IMR-90 (cell line): ENCODE measurements at regions not wholly inside any gene's neighbourhood (a gene's known extent, or its start where the extent isn't known, plus 50 kb on each side); places are given as distances from the start of the nearest gene placed in this dataset.

Experiments used
- ATAC-seq: fragments of 200-7000 bp; cut with Tn5 transposase; 2 replicates; pipeline ENCODE4 v1.9.1; 2020; ENCODE audit warnings: low read depth, mild to moderate bottlenecking, moderate library complexity
- BruUV-seq: library from RNA; stranded (reverse); fragments of 400-500 nt; replicated peaks from 2 replicates; lab custom pipeline; 2021; lab: Mats Ljungman, UMichigan
- CTCF ChIA-PET: fragments of 300-600 bp; formaldehyde crosslinking; extraction: SDS; loops from one replicate; lab custom pipeline; 2021; ENCODE audit warnings: antibody characterized with exemption; lab: Yijun Ruan, JAX
- POLR2A ChIA-PET: fragments of 300-600 bp; sonication (Branson Sonifier 250); formaldehyde crosslinking; loops from one replicate; lab custom pipeline; 2022; ENCODE audit warnings: antibody characterized with exemption; ENCODE audit not compliant: unreplicated experiment; lab: Charles Lee
- DNase-seq: peaks from one replicate; pipeline ENCODE4 v3.0.0; 2013
- H2AFZ ChIP-seq: replicated peaks from 2 replicates; pipeline ENCODE3; 2013; ENCODE audit warnings: low read length, mild to moderate bottlenecking; ENCODE audit not compliant: poor library complexity
- H2AK5ac ChIP-seq: 2 replicates; pipeline ENCODE4 v1.6.1; 2013; ENCODE audit warnings: low read depth, low read length, inconsistent platforms
- H2AK9ac ChIP-seq: replicated peaks from 2 replicates; pipeline ENCODE3; 2013; ENCODE audit warnings: mild to moderate bottlenecking, low read depth, low read length, moderate library complexity; ENCODE audit not compliant: poor library complexity
- H2BK120ac ChIP-seq: 2 replicates; pipeline ENCODE4 v1.6.1; 2013; ENCODE audit warnings: low read depth, low read length, inconsistent platforms
- H2BK15ac ChIP-seq: 3 replicates; pipeline ENCODE4 v1.6.1; 2013; ENCODE audit warnings: low read depth, low read length, inconsistent platforms
- H2BK20ac ChIP-seq: 2 replicates; pipeline ENCODE4 v1.6.1; 2013; ENCODE audit warnings: low read depth, mild to moderate bottlenecking, inconsistent platforms, low read length, moderate library complexity
- H2BK5ac ChIP-seq: 2 replicates; pipeline ENCODE4 v1.6.1; 2013; ENCODE audit warnings: mild to moderate bottlenecking, low read depth, low read length, inconsistent platforms; ENCODE audit not compliant: poor library complexity, severe bottlenecking
- H3K14ac ChIP-seq: replicated peaks from 2 replicates; pipeline ENCODE4 v1.6.1; 2013; ENCODE audit warnings: low read depth, low read length, inconsistent platforms
- H3K18ac ChIP-seq: 2 replicates; pipeline ENCODE4 v1.6.1; 2013; ENCODE audit warnings: low read depth, low read length, control low read depth
- H3K23ac ChIP-seq: 2 replicates; pipeline ENCODE4 v1.6.1; 2013; ENCODE audit warnings: low read depth, low read length, inconsistent platforms
- H3K27ac ChIP-seq: 2 replicates; pipeline ENCODE4 v1.5.1; 2013; ENCODE audit warnings: mild to moderate bottlenecking, control low read depth, low read length; ENCODE audit not compliant: insufficient read depth
- H3K27me3 ChIP-seq: 2 replicates; pipeline ENCODE4 v1.6.1; 2013; ENCODE audit warnings: low read length; ENCODE audit not compliant: control insufficient read depth, insufficient read depth
- H3K36me3 ChIP-seq: 2 replicates; pipeline ENCODE4 v1.6.1; 2013; ENCODE audit warnings: low read length, mixed read lengths; ENCODE audit not compliant: control insufficient read depth, insufficient read depth
- H3K4ac ChIP-seq: 2 replicates; pipeline ENCODE4 v1.6.1; 2013; ENCODE audit warnings: low read depth, low read length, inconsistent platforms
- H3K4me1 ChIP-seq: 2 replicates; pipeline ENCODE4 v1.6.1; 2013; ENCODE audit warnings: low read length, mixed read lengths; ENCODE audit not compliant: control insufficient read depth, insufficient read depth
- H3K4me2 ChIP-seq: 2 replicates; pipeline ENCODE4 v1.6.1; 2013; ENCODE audit warnings: low read depth, mild to moderate bottlenecking, control low read depth, low read length, moderate library complexity
- H3K4me3 ChIP-seq: 2 replicates; pipeline ENCODE4 v1.5.1; 2013; ENCODE audit warnings: low read depth, mild to moderate bottlenecking, control low read depth, low read length, moderate library complexity; ENCODE audit not compliant: insufficient read depth
- H3K56ac ChIP-seq: 2 replicates; pipeline ENCODE4 v1.6.1; 2013; ENCODE audit warnings: low read length, inconsistent platforms; ENCODE audit not compliant: insufficient read depth; ENCODE audit errors: extremely low read depth
- H3K79me1 ChIP-seq, 2 experiments: 2 replicates each; pipeline ENCODE4 v1.6.1; 2013; ENCODE audit warnings: low read length in 2 of 2, inconsistent platforms in 1 of 2, low read depth in 1 of 2
- H3K9ac ChIP-seq: 2 replicates; pipeline ENCODE4 v1.6.1; 2013; ENCODE audit warnings: low read depth, low read length, control low read depth
- H3K9me1 ChIP-seq: 2 replicates; pipeline ENCODE4 v1.6.1; 2013; ENCODE audit warnings: low read length, inconsistent platforms; ENCODE audit not compliant: insufficient read depth
- H3K9me3 ChIP-seq: 2 replicates; pipeline ENCODE4 v1.6.1; 2013; ENCODE audit warnings: low read length; ENCODE audit not compliant: control insufficient read depth, insufficient read depth
- H4K20me1 ChIP-seq: 2 replicates; pipeline ENCODE4 v1.6.1; 2013; ENCODE audit warnings: low read length, inconsistent platforms; ENCODE audit not compliant: insufficient read depth
- H4K5ac ChIP-seq: 2 replicates; pipeline ENCODE4 v1.6.1; 2013; ENCODE audit warnings: mild to moderate bottlenecking, low read depth, low read length, control low read depth
- H4K8ac ChIP-seq, 2 experiments: 2 replicates each; pipeline ENCODE4 v1.6.1; 2013; ENCODE audit warnings: low read depth in 2 of 2, low read length in 2 of 2, control low read depth in 1 of 2, inconsistent platforms in 1 of 2
- H4K91ac ChIP-seq: 2 replicates; pipeline ENCODE4 v1.6.1; 2013; ENCODE audit warnings: low read depth, low read length, inconsistent platforms; ENCODE audit not compliant: insufficient read depth
- USF2 ChIP-seq: fragments of 150-350 bp; IDR thresholded peaks from 2 replicates; pipeline ENCODE4 v1.6.1; 2017; ENCODE audit warnings: mild to moderate bottlenecking, antibody characterized with exemption, low read length, low read depth
- WGBS, 2 experiments: methylation state at CpG; one replicate each; pipeline versions ENCODE4 v1.1.5 to v1.1.7; 2013; ENCODE audit warnings: missing lambda C conversion rate in 2 of 2; ENCODE audit not compliant: insufficient read length in 1 of 2; ENCODE audit errors: extremely low coverage in 2 of 2; 5-methylcytosine and 5-hydroxymethylcytosine counted together
- dilution Hi-C: fragments of 300-500 bp; cut with HindIII; formaldehyde crosslinking; loops from one replicate; pipeline ENCODE4 v1.14.3; 2018; ENCODE audit warnings: low sequenced_read_pairs; ENCODE audit not compliant: unreplicated experiment
- in situ Hi-C: fragments of 300-500 bp; cut with MboI; formaldehyde crosslinking; loops from 3 replicates; pipeline ENCODE4 v1.14.3; 2019; ENCODE audit warnings: low sequenced_read_pairs, inconsistent platforms, mixed read lengths
- intact Hi-C: fragments of 100-400 bp; cut with micrococcal nuclease; formaldehyde crosslinking; loops from 2 replicates; pipeline ENCODE4 v1.10.0; 2022

DNA sequence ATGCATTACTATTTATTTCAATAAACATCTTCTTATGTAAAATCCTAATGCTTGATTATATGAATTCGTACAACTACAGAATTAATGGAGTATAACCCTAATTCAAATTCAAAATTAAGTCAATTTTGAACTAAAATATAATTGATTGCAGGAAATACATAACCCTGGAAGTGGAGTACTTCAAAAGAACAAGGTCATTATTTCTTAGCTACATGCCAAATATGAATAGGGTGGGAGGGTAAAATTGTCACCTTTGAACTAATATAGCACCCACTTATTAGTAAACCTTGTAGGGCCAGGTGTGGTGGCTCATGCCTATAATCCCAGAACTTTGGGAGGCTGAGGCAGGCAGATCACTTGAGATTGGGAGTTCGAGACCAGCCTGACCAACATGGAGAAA lies 895.4 kb upstream of the ACVR2A start:
- Histone ChIP-seq H4K91ac (no peak overlapping the region), H3K9me1 (no peaks in the 10 kb centered on the region; the same call in 1 of the 2 replicates), H2AFZ (no peak overlapping the region), H3K4me2 (no peak overlapping the region), H4K5ac (no peak overlapping the region), H2BK15ac (no peak overlapping the region), H3K36me3 (no peaks in the 10 kb centered on the region), H3K56ac (no peak overlapping the region), H2BK5ac (no peak overlapping the region), H3K27ac (no peak overlapping the region), H2AK9ac (no peak overlapping the region), H4K8ac (no peak overlapping the region), H3K23ac (no peak overlapping the region), H3K79me1 (no peaks in the 10 kb centered on the region), H3K9me3 (peaks cover 2% of the 10 kb centered on the region; the same call in 1 of the 2 replicates), H3K4me3 (no peak overlapping the region), H2AK5ac (no peak overlapping the region), H4K20me1 (no peaks in the 10 kb centered on the region), H3K14ac (no peak overlapping the region), H3K9ac (no peak overlapping the region), H3K27me3 (no peaks in the 10 kb centered on the region), H3K4me1 (no peaks in the 10 kb centered on the region; the same call in 1 of the 2 replicates), H2BK20ac (no peak overlapping the region), H2BK120ac (no peak overlapping the region), H3K4ac (no peak overlapping the region), H3K18ac (no peak overlapping the region)
- DNase-seq (no peak), ATAC-seq (no peak)
- dilution Hi-C loops: no loop called here
- intact Hi-C loops: no loop called here
- no CpG with 5 or more reads among the region's 2 CpGs for WGBS, 2 experiments
- in situ Hi-C loops: no loop called here
- BruUV-seq: no TSS peak
- ChIA-PET POLR2A (no interaction called here), CTCF (no interaction called here)
- no peak for TF ChIP-seq USF2
